NAMALWA (cell line): ENCODE measurements at regions not wholly inside any gene's neighbourhood (a gene's known extent, or its start where the extent isn't known, plus 50 kb on each side); places are given as distances from the start of the nearest gene placed in this dataset.
A peak's percentile ranks its signal among the peaks of the same experiment; 100 is the strongest.
"Not testable (repeated sequence)": the region's sequence is repeated elsewhere in the genome, so short reads cannot be mapped to it uniquely, and the experiment has no call there.

Experiments
- DNase-seq: peaks from one replicate; pipeline ENCODE4 v3.0.0-alpha.2; 2015; ENCODE audit warnings: low spot score

DNA sequence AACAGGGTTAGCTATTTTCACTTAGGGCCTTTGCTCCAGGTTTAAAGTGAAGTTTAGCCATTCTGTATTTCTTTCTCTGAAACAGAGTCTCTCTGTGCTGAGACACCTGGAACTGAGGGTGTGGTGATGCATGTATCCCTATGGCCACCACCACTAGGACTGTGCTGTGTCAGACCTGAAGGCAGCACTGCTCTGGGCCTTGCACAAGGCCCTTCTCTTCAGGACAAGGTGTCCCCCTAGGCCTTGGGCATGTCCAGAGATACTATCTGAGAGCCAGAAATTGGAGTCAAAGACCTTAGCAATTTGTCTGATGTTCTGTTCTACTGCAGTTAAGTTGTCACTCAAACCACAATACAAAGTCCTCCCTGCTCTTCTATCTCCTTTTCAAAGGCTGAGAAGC, 1649.2 kb downstream of the AMY1C start:
- no peak for DNase-seq

DNA sequence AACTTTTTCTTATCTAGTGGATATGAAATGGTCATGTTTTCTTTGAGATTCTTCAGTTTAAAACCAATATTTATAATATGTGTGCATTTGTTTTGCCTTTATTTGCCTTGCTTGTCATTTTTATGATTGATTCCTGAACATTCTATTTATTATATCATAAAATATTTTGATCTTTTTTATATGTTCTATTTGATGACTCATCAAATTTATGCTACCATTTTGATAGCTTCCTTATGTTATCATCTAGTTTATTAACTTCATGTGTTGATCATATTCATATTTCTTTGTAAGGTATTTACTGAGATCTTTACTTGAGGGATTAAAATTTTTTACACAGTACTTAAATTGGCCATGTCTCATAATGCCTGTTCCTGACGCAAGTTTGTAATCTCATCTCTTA, 1650.0 kb downstream of the AMY1C start:
- no peak for DNase-seq

DNA sequence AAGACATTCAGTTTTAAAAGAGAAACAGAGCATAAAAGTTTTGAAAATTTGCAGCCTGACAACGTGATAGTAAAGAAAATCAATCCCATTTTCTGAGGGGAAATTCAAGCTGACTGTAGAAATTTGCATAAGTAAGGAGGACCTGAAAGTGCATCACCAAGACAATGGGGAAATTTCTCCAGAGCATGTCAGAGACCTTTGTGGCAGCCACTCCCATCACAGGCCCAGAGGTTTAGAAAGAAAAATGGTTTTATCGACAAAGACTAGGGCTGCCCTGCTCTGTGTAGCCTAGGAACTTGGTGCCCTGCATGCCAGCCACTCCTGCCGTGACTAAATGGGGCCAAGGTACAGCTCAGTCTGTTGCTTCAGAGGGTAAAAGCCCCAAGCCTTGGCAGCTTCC, 1640.2 kb upstream of the PRMT6 start:
- no peak for DNase-seq

DNA sequence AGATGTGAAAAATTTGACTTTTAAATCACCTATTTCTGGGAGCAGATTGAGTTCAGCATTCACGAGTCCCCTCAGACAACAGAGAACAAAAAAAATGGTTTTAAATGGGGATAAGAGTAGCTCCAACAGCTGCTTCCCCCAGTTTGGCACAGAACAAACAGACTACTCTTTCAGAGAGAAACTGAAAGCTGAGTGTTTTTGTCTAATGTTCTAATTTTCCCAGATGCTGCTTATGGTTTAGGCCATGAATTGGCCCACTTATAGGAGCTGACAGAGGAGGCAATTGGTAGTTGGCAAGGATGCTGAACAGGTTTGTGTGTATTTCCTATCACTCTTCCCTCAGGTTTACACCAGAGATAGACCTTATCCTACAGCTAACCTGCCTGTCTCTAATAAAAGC, 1637.4 kb upstream of the PRMT6 start:
- DNase-seq: no peak

DNA sequence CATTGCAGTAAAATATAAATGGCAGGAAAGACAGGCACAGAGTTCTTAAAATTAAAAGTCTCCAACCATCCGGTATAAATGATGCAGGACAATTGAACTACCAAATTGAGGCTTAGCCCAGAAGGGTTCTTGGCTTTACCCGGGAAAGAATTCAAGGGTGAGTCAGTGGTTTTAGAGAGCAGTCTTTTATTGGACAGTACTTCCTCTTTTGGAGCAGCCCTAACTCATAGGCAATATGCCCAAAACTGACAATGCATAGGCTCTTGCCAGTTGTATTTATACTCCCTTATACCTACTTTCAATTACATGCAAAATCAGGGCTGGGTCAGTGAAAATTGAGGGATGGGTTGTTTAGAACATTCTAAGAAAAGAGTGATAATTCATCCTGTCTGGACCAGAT, 1628.9 kb upstream of the PRMT6 start:
- peak; percentile 8 for DNase-seq

DNA sequence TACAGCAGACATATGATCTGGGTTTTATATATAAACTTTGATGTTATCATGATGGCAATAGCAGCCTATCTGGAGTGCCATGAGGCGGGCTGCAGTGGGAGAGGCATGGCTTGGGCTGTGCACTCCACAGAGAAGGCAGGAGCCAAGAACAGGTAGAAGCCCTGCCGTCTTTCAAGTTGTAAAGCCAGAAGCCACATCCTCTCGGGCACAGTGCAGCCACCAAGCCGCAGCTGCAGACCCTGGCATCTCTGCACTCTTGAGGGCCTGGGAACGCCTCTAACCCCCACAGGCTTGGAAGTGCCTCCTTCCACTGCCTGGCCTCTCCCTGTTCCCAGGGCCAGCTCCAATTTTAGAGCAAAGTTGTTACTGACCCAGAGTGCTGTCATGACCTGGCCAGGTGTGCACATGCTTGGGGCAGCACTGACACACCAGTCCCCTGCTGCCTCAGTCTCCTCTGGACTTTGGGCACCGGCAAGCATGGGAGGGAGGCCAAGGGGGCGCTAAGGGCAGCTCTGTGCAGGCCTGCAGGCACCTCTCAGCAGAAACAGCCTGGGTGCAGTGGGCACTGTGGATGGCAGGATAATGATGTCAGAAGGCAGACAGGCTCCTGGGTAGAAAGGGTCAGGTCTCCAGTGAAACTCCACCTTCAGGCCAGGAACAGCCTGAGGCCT, 1619.8 kb upstream of the PRMT6 start:
- DNase-seq: no peak

DNA sequence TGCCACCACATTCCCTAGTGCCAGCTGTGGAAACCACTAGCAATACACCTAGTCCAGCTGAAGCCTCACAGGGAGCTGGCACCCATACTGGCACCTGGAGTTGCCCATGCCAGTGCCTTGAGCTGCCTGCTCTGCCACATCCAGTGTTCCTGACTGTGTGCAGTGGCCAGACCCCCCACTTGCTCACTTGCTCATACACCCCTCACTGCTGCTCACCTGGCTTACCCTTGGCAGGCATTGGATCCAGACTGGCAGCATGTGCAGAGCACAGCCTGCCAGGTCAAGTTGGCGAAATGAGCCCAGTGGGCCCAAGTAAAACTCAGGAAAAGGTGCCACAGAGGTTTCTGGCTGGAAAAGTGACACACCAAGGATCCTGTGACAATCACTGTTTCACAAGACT, 1618.6 kb upstream of the PRMT6 start:
- no peak for DNase-seq

DNA sequence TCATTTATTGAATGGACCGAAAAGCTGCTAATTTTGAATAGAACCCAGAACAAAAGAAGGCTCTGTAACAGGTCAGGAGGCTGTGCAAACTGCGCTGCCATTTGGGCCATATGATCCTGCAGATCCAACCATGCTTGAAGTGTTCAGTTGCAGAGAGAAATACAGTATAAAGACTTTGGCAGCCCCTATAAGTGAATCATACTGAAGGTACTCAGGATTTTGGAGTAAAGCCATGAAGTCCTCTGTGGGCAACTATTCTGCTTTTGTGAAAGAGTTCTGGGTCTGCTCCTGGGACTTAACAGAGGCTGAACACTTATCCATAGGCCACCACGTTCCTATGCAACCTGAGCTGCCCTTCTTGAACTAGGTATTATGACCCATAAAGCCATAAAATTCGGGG, 1613.6 kb upstream of the PRMT6 start:
- DNase-seq: no peak

DNA sequence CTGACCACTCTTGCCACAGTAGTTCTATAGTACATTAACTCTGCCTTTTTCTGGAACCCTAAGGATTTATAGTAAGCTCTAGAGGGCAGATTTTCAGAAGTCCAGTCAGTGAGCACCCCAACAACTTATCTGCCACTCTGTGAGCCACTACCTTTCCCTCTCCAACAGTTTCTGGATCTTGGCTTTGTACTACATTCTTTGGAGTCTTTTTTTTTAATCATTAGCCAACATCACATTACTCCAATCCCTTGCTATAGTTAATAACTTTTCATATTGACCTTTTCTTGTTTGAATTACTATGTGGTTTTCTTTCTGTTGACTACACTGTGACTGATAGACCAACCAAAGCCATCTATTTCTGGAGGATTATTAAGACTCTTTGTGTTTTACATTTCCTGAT, 1596.7 kb upstream of the PRMT6 start:
- DNase-seq: no peak

DNA sequence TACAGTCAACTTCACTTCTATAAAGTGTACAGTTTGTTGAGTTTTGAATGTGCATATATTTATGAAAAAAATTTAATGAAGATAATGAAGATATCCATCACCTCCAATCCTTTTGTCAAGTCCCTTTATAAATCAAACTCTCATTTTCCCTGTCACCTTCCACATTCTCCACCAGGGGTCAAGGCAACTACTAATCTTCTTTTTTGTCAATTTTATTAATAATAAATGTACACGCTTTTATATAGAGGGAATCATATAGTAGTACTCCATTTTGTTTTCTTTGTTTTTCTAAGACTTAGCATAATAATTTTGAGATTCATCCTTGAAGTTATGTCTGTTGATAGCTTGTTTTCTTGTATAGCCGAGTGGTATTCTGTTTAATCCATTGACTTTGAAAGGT, 1594.2 kb upstream of the PRMT6 start:
- DNase-seq: no peak

DNA sequence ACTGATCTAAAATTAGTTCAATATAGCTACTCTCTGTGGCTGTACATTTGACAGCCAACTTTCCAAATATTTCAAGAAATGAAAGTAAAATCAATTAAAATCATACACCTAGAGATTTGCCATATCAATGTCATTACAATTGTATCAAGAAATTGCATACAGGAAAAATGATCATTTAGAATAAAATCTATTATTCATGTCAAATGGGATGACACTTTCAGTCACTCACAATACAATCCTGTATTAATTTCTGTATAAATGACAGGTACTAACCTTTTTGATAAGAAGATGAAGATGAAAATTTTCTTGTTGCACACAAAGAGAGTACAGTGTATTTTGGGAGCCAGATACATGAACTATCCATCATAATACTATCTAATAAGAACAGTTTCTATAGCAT, 1588.9 kb upstream of the PRMT6 start:
- DNase-seq: no peak

DNA sequence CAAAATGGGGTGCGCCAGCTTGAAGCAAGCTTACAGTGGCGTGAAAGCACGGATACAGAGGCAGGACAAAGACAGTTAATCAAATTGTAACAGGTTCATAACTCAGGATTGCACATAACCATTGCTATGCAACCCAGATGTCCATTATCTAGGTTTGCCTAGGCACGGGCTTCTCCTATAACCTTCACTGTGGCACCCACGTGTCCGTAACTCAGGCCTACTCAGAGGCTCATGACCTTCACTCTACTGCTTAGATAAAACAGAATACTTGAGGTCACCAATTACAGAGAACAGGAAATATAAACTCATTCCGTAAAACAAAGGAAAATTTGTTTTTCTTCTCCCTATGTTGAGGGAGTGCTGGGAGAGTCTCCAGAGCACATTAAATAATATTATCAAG, 1585.9 kb upstream of the PRMT6 start:
- not testable (repeated sequence) for DNase-seq

DNA sequence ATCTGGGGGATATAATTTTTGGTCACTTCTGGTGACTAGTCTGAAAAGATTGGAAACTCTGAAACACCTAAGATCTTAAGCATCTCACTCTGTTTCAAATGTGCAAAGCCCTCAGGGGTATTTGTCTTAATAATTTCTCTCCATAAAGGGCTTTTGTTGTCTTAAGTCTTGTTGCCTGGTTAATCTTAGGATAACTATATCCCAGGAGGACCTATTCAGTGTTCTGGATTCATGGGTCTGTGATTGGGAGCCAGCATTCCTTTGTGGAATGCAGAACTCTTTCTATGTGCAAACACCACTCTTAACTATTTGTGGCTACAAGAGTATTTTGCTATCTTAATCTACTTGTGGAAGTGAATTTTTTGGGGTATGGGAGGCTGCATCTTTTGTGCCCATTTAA, 1573.0 kb upstream of the PRMT6 start:
- no peak for DNase-seq

DNA sequence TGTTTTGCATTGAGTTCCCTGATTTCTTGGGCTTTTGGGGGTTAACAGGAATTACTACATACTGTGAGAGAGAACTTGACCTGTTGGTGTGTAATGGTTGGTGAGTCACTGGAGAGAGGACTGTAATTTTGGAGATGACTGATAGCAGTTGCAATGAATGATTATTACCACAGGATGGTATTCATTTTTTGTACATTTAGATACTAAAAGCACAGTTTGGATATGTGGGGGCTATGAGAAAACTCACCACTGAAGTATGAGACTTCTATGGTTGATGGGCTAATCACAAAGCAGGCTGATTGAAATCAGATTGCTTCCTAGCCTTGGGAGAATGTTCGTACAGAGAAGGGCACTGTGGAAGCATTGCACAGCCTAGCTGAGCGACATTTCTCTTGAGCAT, 1571.3 kb upstream of the PRMT6 start:
- no peak for DNase-seq

DNA sequence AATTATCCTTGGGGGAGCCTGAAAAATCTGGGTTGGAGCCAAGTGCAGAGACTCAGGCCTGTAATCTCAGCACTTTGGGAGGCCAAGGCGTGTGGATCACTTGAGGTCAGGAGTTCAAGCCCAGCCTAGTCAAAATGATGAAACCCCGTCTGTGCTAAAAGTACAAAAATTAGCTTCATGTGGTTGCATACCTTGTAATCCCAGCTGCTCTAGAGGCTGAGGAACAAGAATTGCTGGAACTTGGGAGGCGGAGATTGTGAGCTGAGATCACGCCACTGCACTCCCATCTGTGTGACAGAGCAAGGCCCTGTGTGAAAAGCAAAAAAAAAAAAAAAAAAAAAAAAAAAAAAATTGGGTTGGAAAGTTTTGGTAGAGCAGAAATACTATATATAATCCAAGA, 1563.6 kb upstream of the PRMT6 start:
- no peak for DNase-seq

DNA sequence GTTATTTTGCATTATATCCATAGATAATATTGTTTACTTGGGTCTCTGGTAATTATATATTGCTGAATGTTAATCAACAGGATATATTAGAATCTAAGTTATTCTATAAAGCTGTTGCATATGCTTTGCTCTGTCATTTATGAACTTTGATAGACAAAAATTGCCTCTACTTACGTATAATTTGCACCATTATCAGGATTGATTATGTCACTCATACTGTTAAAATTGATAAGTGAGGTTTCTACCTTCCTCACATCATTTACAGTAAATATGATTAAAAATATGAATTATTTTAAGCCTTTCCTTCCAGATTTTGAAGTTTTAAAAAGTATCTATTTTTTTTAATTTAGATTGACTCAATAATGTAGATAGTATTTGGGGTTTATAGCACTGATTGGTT, 1540.4 kb upstream of the PRMT6 start:
- DNase-seq: no peak

DNA sequence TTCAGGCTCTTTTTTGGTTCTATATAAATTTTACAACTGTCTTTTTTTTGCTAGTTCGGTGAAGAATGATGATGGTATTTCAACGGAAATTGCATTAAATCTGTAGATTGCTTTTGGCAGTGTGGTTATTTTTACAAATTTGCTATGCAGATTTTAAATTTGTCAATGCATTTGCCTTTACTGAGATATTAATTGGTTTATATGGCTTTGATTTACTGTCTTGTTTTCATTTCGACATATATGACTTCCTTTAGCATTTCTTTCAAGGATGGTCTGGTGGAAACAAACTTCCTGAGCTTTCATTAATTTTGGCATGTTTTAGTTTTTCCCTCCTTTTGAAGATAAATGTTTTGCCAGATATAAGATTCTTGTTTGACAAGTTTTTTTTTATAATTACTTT, 1522.5 kb upstream of the PRMT6 start:
- no peak for DNase-seq

DNA sequence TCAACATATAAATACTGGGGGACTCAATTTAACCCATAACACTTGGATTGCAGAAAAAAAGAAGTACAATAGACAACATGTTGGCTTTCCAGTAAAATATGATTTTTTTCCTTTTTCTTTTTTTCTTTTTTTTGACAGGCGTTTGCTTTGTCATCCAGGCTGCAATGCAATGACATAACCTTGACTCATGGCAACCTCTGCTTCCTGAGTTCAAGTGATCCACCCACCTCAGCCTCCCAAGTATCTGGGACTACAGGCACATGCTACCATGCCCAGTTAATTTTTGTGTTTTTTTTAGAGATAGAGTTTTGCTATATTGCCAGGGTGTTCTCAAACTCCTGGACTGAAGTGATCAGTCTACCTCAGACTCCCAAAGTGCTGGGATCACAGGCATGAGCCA, 1512.0 kb upstream of the PRMT6 start:
- no peak for DNase-seq

DNA sequence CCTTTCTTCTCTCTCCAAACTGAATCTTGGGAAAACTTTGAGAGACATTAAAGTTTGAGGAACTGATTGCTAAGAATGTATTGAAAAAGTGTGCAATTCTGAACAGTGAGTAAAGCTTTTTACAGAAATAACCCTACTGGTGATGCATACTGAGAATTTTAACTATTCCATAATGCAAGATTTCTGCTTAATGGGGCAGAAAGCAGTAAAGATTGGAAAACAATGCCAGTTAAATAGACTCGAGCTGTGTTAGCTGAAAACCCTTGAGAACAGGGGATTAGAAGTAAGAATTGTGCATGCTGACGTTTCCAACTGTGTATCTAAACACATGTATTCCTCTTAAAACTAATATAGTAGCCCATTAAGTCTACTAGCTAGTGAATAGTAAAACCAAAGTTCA, 1500.2 kb upstream of the PRMT6 start:
- DNase-seq: no peak

DNA sequence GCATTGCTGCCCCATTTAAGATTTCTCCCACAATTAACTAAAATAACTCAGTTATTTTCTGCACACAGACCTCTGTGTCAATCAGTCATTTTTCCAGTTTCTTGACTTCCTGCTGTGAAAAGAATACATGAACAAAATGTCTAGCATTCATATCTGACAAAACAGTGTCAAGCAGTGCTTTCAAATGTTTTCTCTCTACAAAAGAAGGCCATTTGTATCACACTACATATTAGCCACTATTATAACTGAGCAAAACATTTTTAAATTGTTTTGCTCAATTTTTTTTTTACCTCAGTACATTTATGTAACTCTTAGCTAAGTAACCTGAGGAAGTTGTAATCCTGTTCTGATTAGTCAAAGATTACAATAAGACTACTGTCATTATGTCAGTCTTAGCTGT, 1498.5 kb upstream of the PRMT6 start:
- DNase-seq: no peak

DNA sequence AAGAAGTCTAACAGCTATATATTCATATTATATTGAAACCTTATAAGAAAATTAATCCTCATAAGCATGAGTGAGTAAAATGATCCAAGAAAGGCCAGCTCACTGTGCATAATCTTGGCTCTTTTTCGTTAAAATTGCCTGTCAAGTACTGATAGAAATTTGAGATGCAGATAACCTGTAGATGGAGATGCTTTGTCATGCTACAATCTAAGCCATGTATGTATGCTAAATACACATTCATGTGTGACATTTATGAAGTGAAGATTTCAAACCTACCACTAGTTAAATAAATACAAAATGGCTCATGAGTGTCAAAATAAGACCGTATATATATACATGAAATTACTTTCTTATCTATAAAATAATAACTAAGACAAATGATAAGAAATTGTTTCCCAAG, 1491.5 kb upstream of the PRMT6 start:
- no peak for DNase-seq

DNA sequence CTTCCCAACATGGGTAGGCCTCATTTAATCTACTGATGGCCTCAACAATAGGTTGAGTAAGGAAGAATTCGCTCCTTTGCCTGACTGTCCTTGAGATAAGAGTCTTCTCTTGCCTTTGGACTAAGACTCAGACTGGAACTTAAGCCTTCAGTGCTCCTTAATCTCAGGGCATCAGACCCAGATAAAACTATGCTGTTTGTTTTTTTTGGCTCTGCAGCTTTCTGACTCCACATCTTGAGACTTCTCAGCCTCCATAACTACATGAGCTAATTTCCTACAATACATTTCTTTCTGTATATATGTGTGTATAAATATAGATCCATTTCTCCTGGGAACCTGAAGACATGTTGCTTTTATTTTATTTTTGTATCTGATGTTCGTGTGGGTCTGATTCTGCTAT, 1470.7 kb upstream of the PRMT6 start:
- no peak for DNase-seq

DNA sequence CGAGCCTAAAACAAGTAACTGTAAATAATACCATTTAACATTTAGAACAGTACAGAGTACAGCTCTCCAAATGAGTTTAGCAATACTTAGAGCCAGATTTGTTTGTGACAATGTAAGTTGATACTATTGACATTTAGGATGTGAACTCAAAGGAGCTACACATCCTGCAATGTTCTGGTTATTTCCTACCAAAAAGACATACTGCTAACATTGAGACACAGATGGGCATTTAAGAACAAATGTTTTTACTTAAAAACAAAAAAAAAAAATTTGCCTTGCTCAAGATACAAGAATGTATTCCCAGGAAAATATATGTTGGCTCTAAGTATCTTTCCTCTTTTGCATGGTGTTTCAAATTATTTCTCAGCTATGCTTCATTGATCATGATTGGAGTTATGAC, 1464.8 kb upstream of the PRMT6 start:
- no peak for DNase-seq

DNA sequence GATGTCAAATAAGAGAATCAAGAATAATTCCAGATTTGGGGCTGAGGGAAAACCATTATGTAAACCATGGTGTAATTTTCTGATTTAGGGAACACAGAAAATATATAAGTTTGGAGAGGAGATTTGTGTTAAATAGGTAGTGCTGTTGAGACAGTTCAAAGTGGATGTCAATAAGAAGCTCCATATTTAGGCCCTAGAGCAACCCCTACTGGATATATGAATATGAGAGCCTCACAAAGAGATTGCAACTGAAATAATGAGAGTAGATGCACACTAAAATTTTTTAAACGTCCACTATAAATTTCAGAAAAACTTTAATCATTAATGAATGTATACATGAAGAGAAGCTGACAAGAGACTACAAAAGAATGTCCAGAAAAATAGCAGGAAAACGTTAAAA, 1447.8 kb upstream of the PRMT6 start:
- DNase-seq: peak; percentile 31
